ENCODE measurements at regions not wholly inside any gene's neighbourhood (a gene's known extent, or its start where the extent isn't known, plus 50 kb on each side); places are given as distances from the start of the nearest gene placed in this dataset.
"Not testable (repeated sequence)": the region's sequence is repeated elsewhere in the genome, so short reads cannot be mapped to it uniquely, and the experiment has no call there.

GRCh38 chr2:142827170-142827569 is 50.3 kb upstream of the KYNU start:
- DNase-seq = no peak

- no peak for DNase-seq
These were observed 51.6 kb upstream of the KYNU start for GRCh38 chr2:142825861-142826260.

- no peak for DNase-seq
These were observed 52.7 kb upstream of the KYNU start for GRCh38 chr2:142824756-142825155.

- DNase-seq = no peak
These were observed 55.3 kb upstream of the KYNU start for GRCh38 chr2:142822190-142822589.

GRCh38 chr2:142819411-142819810 is 58.1 kb upstream of the KYNU start:
- DNase-seq = no peak

- no peak for DNase-seq
These were observed 62.1 kb upstream of the KYNU start for GRCh38 chr2:142815375-142815774.

- no peak for DNase-seq
These were observed 63.3 kb upstream of the KYNU start for GRCh38 chr2:142813830-142814829.

- not testable (repeated sequence) for DNase-seq
These were observed 65.8 kb upstream of the KYNU start for GRCh38 chr2:142811644-142812043.

GRCh38 chr2:142805244-142805643 is 72.2 kb upstream of the KYNU start:
- no peak for DNase-seq

- no peak for DNase-seq
These were observed 74.3 kb upstream of the KYNU start for GRCh38 chr2:142803158-142803557.

- no peak for DNase-seq
These were observed 80.9 kb upstream of the KYNU start for GRCh38 chr2:142796588-142796987.

- no peak for DNase-seq
These were observed 81.3 kb upstream of the KYNU start for GRCh38 chr2:142796161-142796560.

- DNase-seq = no peak
These were observed 82.6 kb upstream of the KYNU start for GRCh38 chr2:142794850-142795249.

GRCh38 chr2:142792328-142792727 is 85.1 kb upstream of the KYNU start:
- DNase-seq = not testable (repeated sequence)

- no peak for DNase-seq
These were observed 86.1 kb upstream of the KYNU start for GRCh38 chr2:142791335-142791734.

GRCh38 chr2:142786918-142787702 is 90.4 kb upstream of the KYNU start:
- no peak for DNase-seq

GRCh38 chr2:142782942-142783443 is 94.5 kb upstream of the KYNU start:
- no peak for DNase-seq

- DNase-seq = no peak
These were observed 96.3 kb upstream of the KYNU start for GRCh38 chr2:142781146-142781545.

- DNase-seq = no peak
These were observed 99.2 kb upstream of the KYNU start for GRCh38 chr2:142778289-142778688.

- DNase-seq = no peak
These were observed 99.7 kb upstream of the KYNU start for GRCh38 chr2:142777742-142778141.

GRCh38 chr2:142769761-142770160 is 107.7 kb upstream of the KYNU start:
- DNase-seq = no peak

- no peak for DNase-seq
These were observed 109.6 kb upstream of the KYNU start for GRCh38 chr2:142767847-142768246.

- DNase-seq = no peak
These were observed 118.5 kb upstream of the KYNU start for GRCh38 chr2:142758973-142759372.
